ENCODE measurements at regions not wholly inside any gene's neighbourhood (a gene's known extent, or its start where the extent isn't known, plus 50 kb on each side); places are given as distances from the start of the nearest gene placed in this dataset.

DNA sequence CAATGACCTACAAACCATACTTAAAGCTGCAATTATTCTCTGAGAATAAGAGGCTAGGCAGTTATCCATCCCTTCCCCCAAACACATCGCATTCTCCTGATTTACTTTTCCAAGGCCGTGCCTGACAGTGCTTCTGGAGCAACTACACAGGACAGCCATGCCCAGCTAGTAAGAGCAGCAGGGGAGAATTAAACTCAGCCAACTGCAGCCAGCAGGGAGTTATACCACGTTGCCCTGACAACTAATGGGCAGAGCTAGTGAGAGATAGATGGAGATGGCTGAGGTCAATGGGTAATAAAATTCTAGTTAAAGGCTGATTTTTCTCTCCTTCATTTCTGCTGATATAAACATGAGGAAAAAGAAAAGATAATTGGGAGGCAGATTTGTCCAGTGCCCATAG, 193.8 kb upstream of the PPP2R3A start:
- Mint-ChIP-seq H3K9me3 (ENCODE audit: insufficient read depth) (no peaks in the 10 kb centered on the region), H3K27ac (no peak overlapping the region)
- no peak for ATAC-seq

DNA sequence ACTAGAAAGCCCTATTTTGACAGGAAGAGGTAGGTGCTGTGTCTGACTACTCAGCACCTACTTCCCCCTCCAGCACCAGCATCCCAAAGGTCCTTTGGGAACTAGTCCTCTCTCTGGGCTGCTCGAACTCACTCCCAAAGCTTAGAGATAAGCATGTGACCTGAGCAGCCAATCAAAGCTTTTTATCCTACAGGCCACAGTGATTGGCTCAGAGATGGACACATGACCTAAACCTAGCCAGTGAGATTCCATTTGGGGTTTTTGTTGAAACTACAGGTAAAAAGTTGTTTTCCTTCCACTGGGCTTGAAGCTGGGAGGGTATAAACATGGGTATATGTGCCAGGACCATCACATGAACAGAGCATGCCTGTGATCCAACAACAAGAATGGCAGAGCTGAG, 186.5 kb upstream of the PPP2R3A start:
- Mint-ChIP-seq H3K4me1 (ENCODE audit: low read depth) (no peaks in the 10 kb centered on the region), H3K36me3 (ENCODE audit: low read depth) (no peaks in the 10 kb centered on the region), H3K27me3 (ENCODE audit: low read depth) (no peaks in the 10 kb centered on the region), H3K27ac (no peak overlapping the region), H3K9me3 (ENCODE audit: insufficient read depth) (no peaks in the 10 kb centered on the region), H3K4me3 (no peak overlapping the region)
- ChIA-PET POLR2A (no interaction called here), CTCF (no interaction called here)
- ATAC-seq (no peak), DNase-seq (no peak)

More for the DNA sequence above, 193.8 kb upstream of the PPP2R3A start:
- Mint-ChIP-seq H3K27me3 (ENCODE audit: low read depth) (no peaks in the 10 kb centered on the region), H3K36me3 (ENCODE audit: low read depth) (no peaks in the 10 kb centered on the region), H3K4me1 (ENCODE audit: low read depth) (no peaks in the 10 kb centered on the region), H3K4me3 (no peak overlapping the region)
- ChIA-PET POLR2A (no interaction called here), CTCF (no interaction called here)
- no peak for DNase-seq

DNA sequence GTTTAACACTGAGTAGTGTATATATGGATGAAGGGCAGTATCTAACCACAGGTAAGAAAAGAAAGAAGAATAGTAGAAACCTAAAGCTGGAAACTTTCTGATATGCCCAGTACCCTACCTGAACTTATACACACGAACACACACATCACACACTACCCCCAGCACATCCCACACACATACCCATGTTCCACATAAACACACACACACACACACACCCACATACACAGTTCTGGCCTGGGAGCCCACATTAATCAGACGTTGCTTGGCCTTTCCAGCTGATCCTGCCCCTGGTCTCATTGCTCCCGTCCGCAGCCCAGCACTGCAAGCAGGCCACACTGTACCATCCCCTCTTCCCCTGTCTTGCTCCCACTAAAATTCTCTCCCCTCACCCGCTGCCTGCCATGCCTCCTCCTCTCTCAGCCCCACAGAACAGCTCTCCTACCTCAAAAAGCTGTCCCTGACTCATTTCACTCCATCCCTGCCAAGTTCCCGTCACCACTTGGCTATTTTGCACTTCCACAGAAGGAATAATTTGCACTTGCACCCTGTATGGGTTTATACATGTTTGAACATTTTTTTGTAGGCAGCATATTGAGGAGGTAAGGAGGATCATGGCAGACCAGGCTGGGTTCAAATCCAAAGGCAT, 185.8 kb upstream of the PPP2R3A start:
- no peak for ATAC-seq
- H3K4me1 Mint-ChIP-seq (ENCODE audit: low read depth) = no peaks in the 10 kb centered on the region
- H3K27ac Mint-ChIP-seq = no peak overlapping the region
- no peaks in the 10 kb centered on the region for H3K27me3 Mint-ChIP-seq (ENCODE audit: low read depth)
- H3K9me3 Mint-ChIP-seq (ENCODE audit: insufficient read depth) = no peaks in the 10 kb centered on the region
- no peak for DNase-seq
- H3K4me3 Mint-ChIP-seq = no peak overlapping the region
- CTCF ChIA-PET = no interaction called here
- no peaks in the 10 kb centered on the region for H3K36me3 Mint-ChIP-seq (ENCODE audit: low read depth)
- POLR2A ChIA-PET = no interaction called here

DNA sequence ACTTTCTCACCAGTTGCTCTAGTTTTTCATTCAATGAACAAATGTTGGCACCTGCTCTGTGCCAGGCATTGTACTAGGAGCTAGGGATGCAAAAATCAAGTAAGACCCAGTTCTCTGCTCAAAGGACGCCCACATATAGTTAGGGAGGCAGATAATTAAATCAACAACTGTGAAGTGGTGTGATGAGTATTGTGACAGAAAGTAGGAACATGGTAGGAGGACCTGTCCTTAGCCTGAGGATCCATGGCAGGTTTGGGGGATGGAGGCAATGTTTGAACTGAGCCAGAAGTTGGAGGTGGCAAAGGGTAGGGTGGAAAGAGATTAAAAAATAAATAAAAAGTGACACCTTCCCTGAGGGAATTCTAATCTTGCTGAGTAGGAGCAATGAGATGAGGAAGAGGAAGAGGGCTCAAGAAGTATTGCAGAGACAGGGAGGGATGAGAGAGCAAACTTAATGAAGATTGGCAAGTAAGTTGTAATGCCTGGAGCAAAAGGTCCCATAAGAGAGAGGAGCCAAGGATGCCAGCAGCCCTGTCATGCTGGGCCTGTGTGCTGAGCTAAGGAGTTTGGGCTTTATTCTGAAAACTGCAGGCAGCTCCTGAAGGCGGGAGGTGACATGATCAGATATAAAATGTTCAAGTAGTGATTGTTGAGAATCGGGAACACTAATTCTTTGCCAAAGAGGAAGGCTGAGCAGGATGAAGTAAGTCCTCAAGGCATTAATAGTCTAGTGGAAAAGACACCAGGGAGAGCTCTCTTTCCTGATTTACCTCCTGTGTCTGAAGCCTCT, 184.3 kb upstream of the PPP2R3A start:
- no peaks in the 10 kb centered on the region for H3K9me3 Mint-ChIP-seq (ENCODE audit: insufficient read depth)
- ChIA-PET CTCF (no interaction called here), POLR2A (no interaction called here)
- no peaks in the 10 kb centered on the region for H3K36me3 Mint-ChIP-seq (ENCODE audit: low read depth)
- H3K4me1 Mint-ChIP-seq (ENCODE audit: low read depth) = no peaks in the 10 kb centered on the region
- no peaks in the 10 kb centered on the region for H3K27me3 Mint-ChIP-seq (ENCODE audit: low read depth)
- ATAC-seq = no peak
- H3K4me3 Mint-ChIP-seq = no peak overlapping the region
- no peak for DNase-seq
- H3K27ac Mint-ChIP-seq = no peak overlapping the region

DNA sequence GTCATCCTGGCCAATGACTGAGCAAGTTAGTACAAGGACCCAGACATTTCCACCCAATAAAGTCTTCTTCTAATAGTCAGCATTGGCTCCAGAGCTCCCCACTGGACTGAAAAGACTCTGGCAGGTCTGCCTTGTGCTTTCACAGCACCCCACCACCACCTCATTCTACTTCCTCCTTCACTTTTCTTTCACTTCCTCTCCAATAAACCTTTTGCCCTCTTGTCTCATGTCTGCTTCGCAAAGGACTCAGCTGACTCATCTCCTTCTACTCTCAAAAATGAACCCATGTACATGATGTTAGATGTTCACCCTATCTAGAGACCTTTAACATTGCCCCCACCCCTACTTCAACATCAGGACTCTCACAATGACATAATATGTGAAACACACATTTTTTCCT, 181.0 kb upstream of the PPP2R3A start:
- ChIA-PET CTCF (no interaction called here), POLR2A (no interaction called here)
- H3K9me3 Mint-ChIP-seq (ENCODE audit: insufficient read depth) = no peaks in the 10 kb centered on the region
- DNase-seq (no peak), ATAC-seq (no peak)
- H3K36me3 Mint-ChIP-seq (ENCODE audit: low read depth) = no peaks in the 10 kb centered on the region
- H3K4me3 Mint-ChIP-seq = no peak overlapping the region
- H3K27ac Mint-ChIP-seq = no peak overlapping the region
- H3K4me1 Mint-ChIP-seq (ENCODE audit: low read depth) = no peaks in the 10 kb centered on the region
- H3K27me3 Mint-ChIP-seq (ENCODE audit: low read depth) = no peaks in the 10 kb centered on the region

DNA sequence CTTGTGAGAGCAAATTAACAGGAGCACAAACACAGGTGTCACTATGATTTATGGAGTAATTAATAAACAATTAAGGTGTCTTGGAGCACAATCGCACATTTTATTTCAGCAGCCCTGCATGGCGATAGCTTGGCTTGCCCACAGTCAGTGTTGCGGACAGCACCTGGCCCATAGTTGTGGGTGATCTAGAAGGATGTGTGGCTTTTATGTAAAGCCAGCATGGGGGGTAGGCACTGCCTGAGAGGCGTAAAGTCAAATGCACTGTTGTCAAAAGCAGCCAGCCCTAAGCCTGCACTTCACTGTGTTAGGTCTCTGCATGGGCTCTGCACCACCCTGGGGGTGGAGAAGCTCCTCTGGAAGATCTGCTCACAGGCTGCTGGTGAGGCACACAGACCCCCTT, 177.4 kb upstream of the PPP2R3A start:
- no peaks in the 10 kb centered on the region for H3K9me3 Mint-ChIP-seq (ENCODE audit: insufficient read depth)
- H3K27me3 Mint-ChIP-seq (ENCODE audit: low read depth) = no peaks in the 10 kb centered on the region
- no peak overlapping the region for H3K27ac Mint-ChIP-seq
- H3K4me1 Mint-ChIP-seq (ENCODE audit: low read depth) = no peaks in the 10 kb centered on the region
- no peaks in the 10 kb centered on the region for H3K36me3 Mint-ChIP-seq (ENCODE audit: low read depth)
- ChIA-PET CTCF (no interaction called here), POLR2A (no interaction called here)
- DNase-seq (no peak), ATAC-seq (no peak)
- H3K4me3 Mint-ChIP-seq = no peak overlapping the region

DNA sequence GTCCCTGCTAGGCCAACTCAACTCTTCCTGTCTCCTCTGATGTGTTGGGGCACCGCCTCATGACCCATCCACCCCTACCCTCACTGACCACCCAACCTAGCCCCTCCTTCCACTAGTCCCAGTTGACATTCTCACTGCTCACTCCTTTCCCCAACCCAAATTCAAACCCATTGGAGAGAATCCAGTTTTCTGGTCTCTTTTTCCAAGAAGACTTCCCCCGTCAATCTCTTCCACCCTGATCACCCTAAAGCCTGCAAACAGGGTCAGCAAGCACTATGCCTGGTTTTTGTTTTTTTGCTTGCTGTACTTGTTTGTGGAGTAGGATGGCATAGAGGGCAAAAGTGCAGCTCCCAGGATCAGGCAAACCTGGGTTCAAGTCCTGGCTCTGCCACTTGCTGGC, 176.6 kb upstream of the PPP2R3A start:
- ChIA-PET POLR2A (no interaction called here), CTCF (no interaction called here)
- Mint-ChIP-seq H3K36me3 (ENCODE audit: low read depth) (no peaks in the 10 kb centered on the region), H3K27me3 (ENCODE audit: low read depth) (no peaks in the 10 kb centered on the region), H3K4me3 (no peak overlapping the region), H3K27ac (no peak overlapping the region), H3K4me1 (ENCODE audit: low read depth) (no peaks in the 10 kb centered on the region), H3K9me3 (ENCODE audit: insufficient read depth) (no peaks in the 10 kb centered on the region)
- no peak for ATAC-seq
- DNase-seq = no peak

DNA sequence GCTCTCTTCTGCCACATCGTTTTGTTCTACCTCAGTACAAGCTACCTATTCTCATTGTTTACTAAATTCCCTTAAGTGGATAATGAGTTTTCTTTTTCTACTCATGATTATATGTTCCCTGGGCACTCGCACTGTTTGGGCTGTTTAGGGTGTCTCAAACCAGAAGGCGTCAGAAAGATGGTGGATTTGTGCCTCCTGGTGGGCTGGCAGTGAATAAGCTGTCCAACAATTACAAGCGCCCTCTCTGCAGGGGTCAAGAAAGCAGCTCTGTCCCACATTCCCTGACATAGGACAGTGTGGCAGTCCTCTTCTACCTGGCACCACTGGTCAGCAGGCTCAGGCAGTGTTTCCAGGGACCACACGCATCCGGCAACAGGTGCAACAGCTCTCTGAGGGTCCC, 173.4 kb upstream of the PPP2R3A start:
- POLR2A ChIA-PET = no interaction called here
- ATAC-seq (no peak), DNase-seq (no peak)
- no peaks in the 10 kb centered on the region for H3K27me3 Mint-ChIP-seq (ENCODE audit: low read depth)
- no peak overlapping the region for H3K4me3 Mint-ChIP-seq
- CTCF ChIA-PET = no interaction called here
- H3K9me3 Mint-ChIP-seq (ENCODE audit: insufficient read depth) = no peaks in the 10 kb centered on the region
- H3K4me1 Mint-ChIP-seq (ENCODE audit: low read depth) = no peaks in the 10 kb centered on the region
- no peak overlapping the region for H3K27ac Mint-ChIP-seq
- no peaks in the 10 kb centered on the region for H3K36me3 Mint-ChIP-seq (ENCODE audit: low read depth)

DNA sequence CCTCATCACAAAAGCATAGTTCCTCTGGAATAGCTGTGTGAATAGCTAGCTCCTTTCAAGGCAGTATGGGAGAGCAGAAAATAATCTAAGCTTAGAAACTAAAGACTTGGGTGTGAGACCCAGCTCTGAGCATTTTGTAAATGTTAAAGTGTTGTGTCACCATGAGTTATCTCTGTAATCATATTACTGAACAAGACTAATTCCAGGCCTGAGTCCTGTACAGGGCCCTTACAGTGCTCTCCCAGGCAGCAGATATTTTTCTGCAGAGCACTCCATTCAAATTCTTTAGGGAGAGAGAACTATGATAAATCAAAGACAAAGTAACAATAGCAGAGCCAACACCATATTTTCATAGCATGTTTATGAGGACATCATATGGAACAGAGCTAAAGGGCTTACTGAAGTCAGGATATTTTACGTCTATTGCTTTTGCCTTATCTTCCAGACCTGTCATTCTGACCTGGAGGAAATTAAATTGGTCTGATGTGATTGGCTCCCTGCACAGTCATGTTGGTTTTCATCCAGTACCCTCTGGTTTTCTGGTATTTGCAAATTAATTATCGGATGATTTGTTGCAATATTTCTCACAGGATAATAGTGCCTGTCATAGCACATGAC, 172.6 kb upstream of the PPP2R3A start:
- no peak for DNase-seq
- no peak overlapping the region for H3K27ac Mint-ChIP-seq
- no peaks in the 10 kb centered on the region for H3K9me3 Mint-ChIP-seq (ENCODE audit: insufficient read depth)
- ChIA-PET CTCF (no interaction called here), POLR2A (no interaction called here)
- H3K4me1 Mint-ChIP-seq (ENCODE audit: low read depth) = no peaks in the 10 kb centered on the region
- ATAC-seq = no peak
- no peaks in the 10 kb centered on the region for H3K36me3 Mint-ChIP-seq (ENCODE audit: low read depth)
- no peak overlapping the region for H3K4me3 Mint-ChIP-seq
- H3K27me3 Mint-ChIP-seq (ENCODE audit: low read depth) = no peaks in the 10 kb centered on the region

DNA sequence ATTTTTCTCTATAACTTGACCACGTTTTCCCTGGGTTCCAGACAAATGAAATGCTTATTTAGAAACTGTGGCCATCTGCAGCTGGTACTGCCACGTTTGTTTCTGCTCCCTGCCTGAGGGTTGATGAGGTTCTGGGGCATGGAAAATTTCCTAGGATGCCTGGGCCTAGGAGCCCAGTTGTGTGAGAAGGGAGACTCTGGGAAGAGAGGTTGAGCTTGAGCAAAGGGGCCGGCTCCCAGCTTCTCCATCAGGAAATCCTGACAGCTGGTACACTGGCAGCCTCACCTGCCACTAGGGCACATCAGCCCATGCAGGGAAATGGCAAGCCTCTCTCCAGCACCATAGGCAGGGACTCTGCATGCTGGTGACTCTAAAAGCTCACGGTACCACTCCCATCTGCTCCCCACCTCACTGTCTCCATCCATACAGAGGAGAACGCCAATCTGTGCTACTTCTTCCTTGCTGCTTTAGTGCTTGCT, 165.4 kb upstream of the PPP2R3A start:
- H3K4me1 Mint-ChIP-seq (ENCODE audit: low read depth) = no peaks in the 10 kb centered on the region

DNA sequence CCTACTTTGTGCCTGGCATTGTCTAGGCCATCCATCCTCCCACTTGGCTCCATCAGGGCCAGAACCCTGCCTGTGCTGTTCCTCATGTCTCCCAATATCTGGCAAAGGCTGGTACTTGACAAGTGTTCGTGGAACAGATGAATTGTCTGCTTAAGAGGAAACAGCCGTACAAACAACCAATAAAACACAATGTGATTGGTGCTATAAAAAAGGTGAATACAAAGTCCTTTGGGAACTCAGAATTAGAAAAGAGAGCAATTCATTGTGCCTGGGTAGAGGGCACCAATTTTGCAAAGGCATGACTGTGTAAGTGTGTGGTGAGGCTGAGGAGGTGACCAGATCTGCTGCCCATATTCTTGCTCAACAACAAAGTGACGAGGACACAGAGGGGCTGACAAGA, 164.5 kb upstream of the PPP2R3A start:
- Mint-ChIP-seq H3K27me3 (ENCODE audit: low read depth) (no peaks in the 10 kb centered on the region), H3K9me3 (ENCODE audit: insufficient read depth) (no peaks in the 10 kb centered on the region), H3K4me3 (no peak overlapping the region), H3K4me1 (ENCODE audit: low read depth) (no peaks in the 10 kb centered on the region), H3K27ac (no peak overlapping the region), H3K36me3 (ENCODE audit: low read depth) (no peaks in the 10 kb centered on the region)
- ChIA-PET CTCF (no interaction called here), POLR2A (no interaction called here)
- DNase-seq = no peak
- ATAC-seq = no peak

More for the DNA sequence above, 165.4 kb upstream of the PPP2R3A start:
- no peak for ATAC-seq
- no peak overlapping the region for H3K4me3 Mint-ChIP-seq
- CTCF ChIA-PET = no interaction called here
- DNase-seq = no peak
- no peak overlapping the region for H3K27ac Mint-ChIP-seq
- no peaks in the 10 kb centered on the region for H3K9me3 Mint-ChIP-seq (ENCODE audit: insufficient read depth)
- H3K27me3 Mint-ChIP-seq (ENCODE audit: low read depth) = no peaks in the 10 kb centered on the region
- H3K36me3 Mint-ChIP-seq (ENCODE audit: low read depth) = no peaks in the 10 kb centered on the region
- POLR2A ChIA-PET = no interaction called here

DNA sequence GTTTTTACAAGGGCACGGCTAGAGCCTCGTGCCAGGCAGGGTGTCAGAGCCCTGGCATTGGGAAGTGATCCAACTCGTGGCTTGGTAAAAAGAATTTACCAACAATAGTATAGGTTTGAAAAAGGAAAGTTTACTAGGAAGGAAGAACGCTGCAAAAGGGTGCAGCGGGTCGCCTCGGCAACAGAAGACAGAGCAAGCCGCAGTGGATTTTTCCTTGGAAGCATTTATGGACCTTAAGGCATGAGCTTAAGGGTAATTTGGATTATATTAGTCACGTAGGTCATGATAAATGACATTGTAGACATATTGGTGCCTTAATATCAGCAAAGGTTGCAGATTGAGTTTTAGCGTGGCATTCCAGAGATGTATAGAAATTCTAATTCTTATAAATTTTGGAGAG, 163.4 kb upstream of the PPP2R3A start:
- H3K27ac Mint-ChIP-seq = no peak overlapping the region
- CTCF ChIA-PET = no interaction called here
- no peaks in the 10 kb centered on the region for H3K4me1 Mint-ChIP-seq (ENCODE audit: low read depth)
- no peak for DNase-seq
- no peaks in the 10 kb centered on the region for H3K9me3 Mint-ChIP-seq (ENCODE audit: insufficient read depth)
- H3K36me3 Mint-ChIP-seq (ENCODE audit: low read depth) = no peaks in the 10 kb centered on the region
- H3K27me3 Mint-ChIP-seq (ENCODE audit: low read depth) = no peaks in the 10 kb centered on the region
- ATAC-seq = no peak
- no peak overlapping the region for H3K4me3 Mint-ChIP-seq
- POLR2A ChIA-PET = no interaction called here
